H9 (cell line): ENCODE measurements at regions not wholly inside any gene's neighbourhood (a gene's known extent, or its start where the extent isn't known, plus 50 kb on each side); places are given as distances from the start of the nearest gene placed in this dataset.

Experiments used
- DNase-seq: peaks from one replicate; pipeline ENCODE4 v3.0.0-alpha.2; 2017
- H2AFZ ChIP-seq: one replicate; pipeline ENCODE4 v1.6.1; 2013; ENCODE audit warnings: mild to moderate bottlenecking, low read length, control low read depth, moderate library complexity
- H2AK5ac ChIP-seq: 2 replicates; pipeline ENCODE4 v1.6.1; 2013; ENCODE audit warnings: low read length, control low read depth, mixed read lengths; ENCODE audit not compliant: insufficient read length
- H2BK120ac ChIP-seq: one replicate; pipeline ENCODE4 v1.6.1; 2013; ENCODE audit warnings: low read depth, mild to moderate bottlenecking, low read length, control low read depth, inconsistent platforms; ENCODE audit not compliant: poor library complexity, severe bottlenecking
- H2BK12ac ChIP-seq: 2 replicates; pipeline ENCODE4 v1.6.1; 2013; ENCODE audit warnings: low read length, control low read depth, mixed read lengths, low read depth; ENCODE audit not compliant: insufficient read length
- H2BK15ac ChIP-seq: 2 replicates; pipeline ENCODE4 v1.6.1; 2013; ENCODE audit warnings: low read depth, low read length, control low read depth
- H2BK20ac ChIP-seq: one replicate; pipeline ENCODE4 v1.6.1; 2013; ENCODE audit warnings: low read depth, mild to moderate bottlenecking, low read length, control low read depth, inconsistent platforms; ENCODE audit not compliant: poor library complexity, severe bottlenecking
- H2BK5ac ChIP-seq: 2 replicates; pipeline ENCODE4 v1.6.1; 2013; ENCODE audit warnings: low read length, control low read depth, mixed read lengths; ENCODE audit not compliant: insufficient read length
- H3K14ac ChIP-seq: 2 replicates; pipeline ENCODE4 v1.6.1; 2013; ENCODE audit warnings: low read length, control low read depth; ENCODE audit not compliant: insufficient read depth
- H3K18ac ChIP-seq: 2 replicates; pipeline ENCODE4 v1.6.1; 2013; ENCODE audit warnings: low read depth, mild to moderate bottlenecking, mixed read lengths, low read length, control low read depth; ENCODE audit not compliant: insufficient read length
- H3K23ac ChIP-seq: 2 replicates; pipeline ENCODE4 v1.6.1; 2013; ENCODE audit warnings: low read length, control low read depth, mixed read lengths, low read depth; ENCODE audit not compliant: insufficient read length
- H3K23me2 ChIP-seq: 2 replicates; pipeline ENCODE4 v1.6.1; 2013; ENCODE audit warnings: low read depth, mild to moderate bottlenecking, mixed read lengths, low read length, control low read depth; ENCODE audit not compliant: insufficient read length, poor library complexity, severe bottlenecking
- H3K27ac ChIP-seq: 2 replicates; pipeline ENCODE4 v1.5.1; 2013; ENCODE audit warnings: low read length, control low read depth, mixed read lengths, low read depth; ENCODE audit not compliant: insufficient read length
- H3K27me3 ChIP-seq: 2 replicates; pipeline ENCODE4 v1.6.1; 2013; ENCODE audit warnings: low read length, control low read depth, inconsistent platforms; ENCODE audit not compliant: insufficient read depth
- H3K4ac ChIP-seq: 2 replicates; pipeline ENCODE4 v1.6.1; 2013; ENCODE audit warnings: low read depth, mild to moderate bottlenecking, control low read depth, inconsistent platforms, low read length, moderate library complexity
- H3K4me1 ChIP-seq: 2 replicates; pipeline ENCODE4 v1.6.1; 2013; ENCODE audit warnings: low read length, control low read depth, inconsistent platforms; ENCODE audit not compliant: insufficient read depth
- H3K4me2 ChIP-seq: 2 replicates; pipeline ENCODE4 v1.6.1; 2013; ENCODE audit warnings: low read length, control low read depth, mixed read lengths; ENCODE audit not compliant: insufficient read length, insufficient read depth
- H3K56ac ChIP-seq: 2 replicates; pipeline ENCODE4 v1.6.1; 2013; ENCODE audit warnings: low read depth, mild to moderate bottlenecking, mixed read lengths, low read length, control low read depth; ENCODE audit not compliant: insufficient read length
- H3K79me1 ChIP-seq: 2 replicates; pipeline ENCODE4 v1.6.1; 2013; ENCODE audit warnings: low read depth, mild to moderate bottlenecking, moderate library complexity, low read length, control low read depth, inconsistent platforms; ENCODE audit not compliant: insufficient read depth, poor library complexity, severe bottlenecking
- H3K79me2 ChIP-seq: 2 replicates; pipeline ENCODE4 v1.6.1; 2013; ENCODE audit warnings: low read length, control low read depth, inconsistent platforms; ENCODE audit not compliant: insufficient read depth
- H3K9ac ChIP-seq: 2 replicates; pipeline ENCODE4 v1.6.1; 2013; ENCODE audit warnings: low read length, control low read depth, mixed read lengths; ENCODE audit not compliant: insufficient read length; ENCODE audit errors: extremely low read depth
- H3K9me3 ChIP-seq: one replicate; pipeline ENCODE4 v1.6.1; 2013; ENCODE audit warnings: low read depth, low read length, inconsistent platforms; ENCODE audit not compliant: control insufficient read depth
- H3T11ph ChIP-seq: one replicate; pipeline ENCODE4 v1.6.1; 2013; ENCODE audit warnings: mild to moderate bottlenecking, low read length, control low read depth, inconsistent platforms
- H4K20me1 ChIP-seq: one replicate; pipeline ENCODE4 v1.6.1; 2013; ENCODE audit not compliant: control insufficient read depth, insufficient read length, insufficient read depth
- H4K5ac ChIP-seq: 2 replicates; pipeline ENCODE4 v1.6.1; 2013; ENCODE audit warnings: low read depth, mild to moderate bottlenecking, mixed read lengths, low read length, control low read depth; ENCODE audit not compliant: insufficient read length
- H4K8ac ChIP-seq: replicated peaks from 2 replicates; pipeline ENCODE4 v1.6.1; 2013; ENCODE audit warnings: low read length, control low read depth, mixed read lengths, low read depth; ENCODE audit not compliant: insufficient read length
- H4K91ac ChIP-seq: 2 replicates; pipeline ENCODE4 v1.6.1; 2013; ENCODE audit warnings: low read depth, mild to moderate bottlenecking, moderate library complexity, mixed read lengths, low read length, control low read depth; ENCODE audit not compliant: insufficient read length
- H3K27ac Mint-ChIP-seq, 3 experiments: 2 replicates in 2 of 3; 3 replicates in 1 of 3; pipeline ENCODE4 v1.8.0; 2020 to 2021; ENCODE audit warnings: mixed read lengths in 3 of 3, mild to moderate bottlenecking in 1 of 3, moderate library complexity in 1 of 3
- H3K27me3 Mint-ChIP-seq: 2 replicates; pipeline ENCODE4 v1.8.0; 2021; ENCODE audit warnings: low read depth, mild to moderate bottlenecking, moderate library complexity, mixed read lengths
- H3K36me3 Mint-ChIP-seq, 3 experiments: 2 replicates in 2 of 3; 3 replicates in 1 of 3; pipeline ENCODE4 v1.8.0; 2020 to 2021; ENCODE audit warnings: low read depth in 3 of 3, mixed read lengths in 3 of 3; ENCODE audit not compliant: insufficient read depth in 1 of 3
- H3K4me1 Mint-ChIP-seq, 2 experiments: 2 replicates each; pipeline ENCODE4 v1.8.0; 2020; ENCODE audit warnings: mixed read lengths in 2 of 2
- H3K4me3 Mint-ChIP-seq, 2 experiments: 2 replicates in 1 of 2; 3 replicates in 1 of 2; pipeline ENCODE4 v1.8.0; 2020 to 2021; ENCODE audit warnings: mild to moderate bottlenecking in 2 of 2, mixed read lengths in 2 of 2, moderate library complexity in 1 of 2
- H3K9me3 Mint-ChIP-seq, 2 experiments: 2 replicates in 1 of 2; 3 replicates in 1 of 2; pipeline ENCODE4 v1.8.0; 2020; ENCODE audit warnings: mild to moderate bottlenecking in 2 of 2, mixed read lengths in 2 of 2, moderate library complexity in 1 of 2
- WGBS: extraction: QIAGEN DNeasy Blood & Tissue Kit; methylation state at CpG from one replicate; pipeline ENCODE4 v1.1.7; 2013; ENCODE audit warnings: missing lambda C conversion rate, low lambda C conversion rate, mixed read lengths; ENCODE audit not compliant: insufficient read length; ENCODE audit errors: extremely low coverage; 5-methylcytosine and 5-hydroxymethylcytosine counted together
- TF ChIP-seq, protein P1 (sequence below): fragments of 200-600 bp; sonication (generic); conservative IDR thresholded peaks from 3 replicates; pipeline ENCODE4 v1.8.0; 2021; ENCODE audit warnings: antibody characterized with exemption, mild to moderate bottlenecking

DNA sequence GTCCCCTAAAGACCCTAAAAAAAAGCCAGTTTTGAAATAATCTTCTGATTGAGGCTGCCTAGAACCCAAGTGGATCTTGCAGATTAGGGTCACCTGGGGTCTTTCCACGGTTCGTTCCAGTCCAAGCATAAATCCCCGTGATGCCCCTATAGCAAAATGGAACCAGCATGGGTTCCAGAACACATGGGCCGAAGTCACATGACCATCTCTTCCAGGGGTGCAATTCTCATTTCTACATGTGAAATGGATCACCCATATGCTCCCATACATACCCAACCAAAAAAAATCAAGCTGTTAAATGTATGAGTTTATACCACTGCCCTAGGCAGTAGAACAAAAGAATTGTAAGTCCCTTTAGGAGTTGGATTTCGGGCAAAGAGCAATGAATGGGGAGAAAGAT lies 245.4 kb downstream of the SKIDA1 start:
- peaks cover 4% of the 10 kb centered on the region in 2 experiments; a peak in 4 of 5 replicates for H3K9me3 Mint-ChIP-seq
- Histone ChIP-seq H3K79me2 (no peaks in the 10 kb centered on the region), H3K23me2 (no peaks in the 10 kb centered on the region), H3K56ac (no peak overlapping the region), H2BK120ac (no peak overlapping the region), H3K4me1 (peaks cover 13% of the 10 kb centered on the region; the same call in 1 of the 2 replicates), H3K4me2 (no peak overlapping the region), H3K4ac (no peak overlapping the region), H2BK5ac (no peak overlapping the region), H2AK5ac (no peak overlapping the region), H2AFZ (no peak overlapping the region), H3K9me3 (no peaks in the 10 kb centered on the region), H2BK20ac (no peak overlapping the region), H3K9ac (no peak overlapping the region), H3K79me1 (no peaks in the 10 kb centered on the region), H3K23ac (no peak overlapping the region), H3K18ac (no peak overlapping the region), H3K14ac (no peak overlapping the region), H4K5ac (no peak overlapping the region), H2BK15ac (no peak overlapping the region), H4K8ac (no peak overlapping the region), H3K27ac (no peak overlapping the region), H3T11ph (no peak overlapping the region), H4K91ac (no peak overlapping the region), H2BK12ac (peak overlapping the region; percentile 15), H3K27me3 (no peaks in the 10 kb centered on the region), H4K20me1 (no peaks in the 10 kb centered on the region)
- no peaks in the 10 kb centered on the region for H3K27me3 Mint-ChIP-seq
- TF ChIP-seq, protein P1, sequence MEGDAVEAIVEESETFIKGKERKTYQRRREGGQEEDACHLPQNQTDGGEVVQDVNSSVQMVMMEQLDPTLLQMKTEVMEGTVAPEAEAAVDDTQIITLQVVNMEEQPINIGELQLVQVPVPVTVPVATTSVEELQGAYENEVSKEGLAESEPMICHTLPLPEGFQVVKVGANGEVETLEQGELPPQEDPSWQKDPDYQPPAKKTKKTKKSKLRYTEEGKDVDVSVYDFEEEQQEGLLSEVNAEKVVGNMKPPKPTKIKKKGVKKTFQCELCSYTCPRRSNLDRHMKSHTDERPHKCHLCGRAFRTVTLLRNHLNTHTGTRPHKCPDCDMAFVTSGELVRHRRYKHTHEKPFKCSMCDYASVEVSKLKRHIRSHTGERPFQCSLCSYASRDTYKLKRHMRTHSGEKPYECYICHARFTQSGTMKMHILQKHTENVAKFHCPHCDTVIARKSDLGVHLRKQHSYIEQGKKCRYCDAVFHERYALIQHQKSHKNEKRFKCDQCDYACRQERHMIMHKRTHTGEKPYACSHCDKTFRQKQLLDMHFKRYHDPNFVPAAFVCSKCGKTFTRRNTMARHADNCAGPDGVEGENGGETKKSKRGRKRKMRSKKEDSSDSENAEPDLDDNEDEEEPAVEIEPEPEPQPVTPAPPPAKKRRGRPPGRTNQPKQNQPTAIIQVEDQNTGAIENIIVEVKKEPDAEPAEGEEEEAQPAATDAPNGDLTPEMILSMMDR, result no peak
- H3K36me3 Mint-ChIP-seq, result peaks cover 5 to 13% (median 13%) of the 10 kb centered on the region in 3 experiments
- WGBS, result no CpG with 5 or more reads among the region's 5 CpGs
- H3K27ac Mint-ChIP-seq, result peak overlapping the region; percentile 76 to 94 (median 92); a peak in 6 of 7 replicates
- no peak for DNase-seq
- H3K4me3 Mint-ChIP-seq, result peak overlapping the region in 1 of 2 experiments; percentile 8; a peak in 1 of 5 replicates
- H3K4me1 Mint-ChIP-seq, result peaks cover 47 to 56% of the 10 kb centered on the region in 2 experiments
